BE2C (cell line): ENCODE measurements at regions not wholly inside any gene's neighbourhood (a gene's known extent, or its start where the extent isn't known, plus 50 kb on each side); places are given as distances from the start of the nearest gene placed in this dataset.

Experiments used
- DNase-seq: peaks from one replicate; pipeline ENCODE4 v3.0.0-alpha.2; 2020
- H3K27me3 ChIP-seq: fragments of 250-450 bp; sonication (Bioruptor Pico); 2 replicates; pipeline ENCODE4 v1.5.1; 2020; ENCODE audit warnings: mild to moderate bottlenecking
- H3K36me3 ChIP-seq: fragments of 250-450 bp; sonication (Bioruptor Pico); 2 replicates; pipeline ENCODE4 v1.5.1; 2020; ENCODE audit warnings: mild to moderate bottlenecking
- H3K4me1 ChIP-seq: fragments of 250-450 bp; sonication (Bioruptor Pico); 2 replicates; pipeline ENCODE4 v1.5.1; 2020
- H3K4me3 ChIP-seq: 2 replicates; pipeline ENCODE4 v1.5.1; 2011; ENCODE audit warnings: low read depth, low read length
- H3K9me3 ChIP-seq: fragments of 250-450 bp; sonication (Bioruptor Pico); 2 replicates; pipeline ENCODE4 v1.5.1; 2020
- CTCF ChIP-seq: IDR thresholded peaks from 2 replicates; pipeline ENCODE4 v1.5.1; 2012; ENCODE audit warnings: mild to moderate bottlenecking, low read depth, low read length

DNA sequence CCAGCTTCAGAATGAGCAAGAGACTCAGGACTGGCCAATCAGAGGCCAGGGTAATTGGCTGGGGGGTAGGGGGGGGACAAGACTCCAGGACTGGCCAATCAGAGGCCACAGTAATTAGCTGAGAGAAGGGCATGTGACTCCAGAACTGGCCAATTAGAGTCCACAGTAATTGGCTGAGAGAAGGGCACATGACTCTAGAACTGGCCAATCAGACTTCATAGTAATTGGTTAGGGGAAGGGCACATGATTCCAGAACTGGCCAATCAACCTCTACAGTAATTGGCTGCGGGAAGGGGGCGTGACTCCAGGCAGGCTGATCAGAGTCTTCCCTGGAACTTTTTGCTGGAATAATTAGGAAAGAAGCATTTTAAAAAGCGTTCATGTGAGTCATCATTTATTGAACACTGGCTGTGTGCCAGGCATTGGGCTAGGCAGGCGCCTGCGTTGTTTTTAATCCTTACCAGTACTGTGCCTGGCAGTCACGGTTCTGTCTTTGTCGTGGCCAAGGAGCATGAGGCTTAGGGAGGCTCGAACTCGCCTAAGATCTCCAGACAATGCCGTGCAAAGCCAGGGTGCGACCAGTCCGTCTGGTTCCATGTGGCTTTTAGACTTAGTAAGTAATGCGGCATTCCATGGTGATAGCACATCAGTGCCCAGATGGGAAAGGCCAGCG is 508.1 kb downstream of the TBC1D22A start:
- Histone ChIP-seq H3K27me3 (no peaks in the 10 kb centered on the region), H3K9me3 (no peaks in the 10 kb centered on the region), H3K36me3 (no peaks in the 10 kb centered on the region), H3K4me1 (no peaks in the 10 kb centered on the region), H3K4me3 (no peak overlapping the region)
- no peak for TF ChIP-seq CTCF
- no peak for DNase-seq

- TF ChIP-seq CTCF = no peak
- Histone ChIP-seq H3K4me3 (no peak overlapping the region), H3K4me1 (no peaks in the 10 kb centered on the region), H3K9me3 (no peaks in the 10 kb centered on the region), H3K27me3 (no peaks in the 10 kb centered on the region), H3K36me3 (no peaks in the 10 kb centered on the region)
- DNase-seq = no peak
These were observed 507.2 kb downstream of the TBC1D22A start for GRCh38 chr22:47269516-47270088.

- no peaks in the 10 kb centered on the region for H3K4me1 ChIP-seq
- no peak overlapping the region for H3K4me3 ChIP-seq
- DNase-seq = no peak
- no peaks in the 10 kb centered on the region for H3K9me3 ChIP-seq
- H3K36me3 ChIP-seq = no peaks in the 10 kb centered on the region
- no peak for TF ChIP-seq CTCF
- H3K27me3 ChIP-seq = no peaks in the 10 kb centered on the region
These were observed 505.2 kb downstream of the TBC1D22A start for GRCh38 chr22:47267513-47268282.

DNA sequence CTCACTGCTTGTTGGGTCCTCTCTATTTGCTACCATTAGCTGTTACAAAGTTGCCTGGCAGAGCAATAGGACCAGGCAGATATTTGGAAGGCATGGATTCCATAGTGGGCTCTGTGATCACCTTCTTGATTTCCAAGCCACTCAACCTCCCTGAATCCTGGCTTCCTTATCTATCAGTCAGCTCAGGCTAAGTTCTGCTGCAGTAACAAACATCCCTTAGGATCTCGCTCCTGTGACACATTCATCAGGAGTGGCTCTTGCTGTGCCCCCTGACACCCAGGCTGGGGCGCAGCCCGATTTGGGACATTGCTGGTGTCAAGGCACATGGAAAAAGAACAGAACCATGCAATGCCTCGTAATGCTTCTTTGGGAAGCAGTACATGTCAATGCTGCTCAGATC is 503.9 kb downstream of the TBC1D22A start:
- no peaks in the 10 kb centered on the region for H3K9me3 ChIP-seq
- no peaks in the 10 kb centered on the region for H3K27me3 ChIP-seq
- H3K36me3 ChIP-seq = no peaks in the 10 kb centered on the region
- no peak overlapping the region for H3K4me3 ChIP-seq
- TF ChIP-seq CTCF = no peak
- no peak for DNase-seq
- H3K4me1 ChIP-seq = no peaks in the 10 kb centered on the region

DNA sequence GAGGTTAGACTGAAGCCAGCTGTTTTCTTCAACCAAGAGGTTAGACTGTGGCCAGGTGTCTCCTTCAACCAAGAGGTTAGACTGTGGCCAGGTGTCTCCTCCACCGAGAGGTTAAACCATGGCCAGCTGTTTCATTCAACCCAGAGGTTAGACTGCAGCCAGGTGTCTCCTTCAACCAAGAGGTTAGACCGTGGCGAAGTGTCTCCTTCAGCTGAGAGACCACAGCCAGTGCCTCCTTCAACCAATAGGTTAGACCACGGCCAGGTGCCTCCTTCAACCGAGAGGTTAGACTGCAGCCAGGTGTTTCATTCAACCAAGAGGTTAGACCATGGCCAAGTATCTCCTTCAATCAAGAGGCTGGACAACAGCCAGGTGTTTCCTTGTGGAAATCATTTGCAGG is 498.1 kb downstream of the TBC1D22A start:
- no peaks in the 10 kb centered on the region for H3K36me3 ChIP-seq
- H3K4me1 ChIP-seq = no peaks in the 10 kb centered on the region
- H3K4me3 ChIP-seq = no peak overlapping the region
- TF ChIP-seq CTCF = no peak
- no peaks in the 10 kb centered on the region for H3K27me3 ChIP-seq
- no peaks in the 10 kb centered on the region for H3K9me3 ChIP-seq
- DNase-seq = no peak

DNA sequence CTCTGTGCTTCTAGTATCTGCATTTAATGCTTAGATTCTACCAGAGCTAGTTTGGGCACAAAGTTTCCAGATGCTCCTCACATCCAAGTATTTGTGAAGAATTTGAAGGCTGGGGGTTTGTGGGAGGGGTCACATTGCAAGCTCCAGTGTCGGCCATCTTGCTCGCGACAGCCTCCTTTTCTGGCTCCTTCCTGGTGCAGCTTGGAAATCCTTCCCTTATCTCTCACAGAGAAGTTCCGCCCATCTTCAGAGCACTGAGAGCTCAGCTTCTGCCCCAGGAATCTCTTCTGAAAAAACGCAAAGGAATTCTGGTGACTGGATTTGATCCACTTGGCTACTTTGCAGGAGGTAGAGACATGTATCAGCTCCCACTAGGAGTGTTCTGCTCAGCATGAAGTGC is 497.5 kb downstream of the TBC1D22A start:
- H3K4me3 ChIP-seq = no peak overlapping the region
- no peak for DNase-seq
- H3K4me1 ChIP-seq = no peaks in the 10 kb centered on the region
- H3K27me3 ChIP-seq = no peaks in the 10 kb centered on the region
- no peaks in the 10 kb centered on the region for H3K9me3 ChIP-seq
- TF ChIP-seq CTCF = no peak
- no peaks in the 10 kb centered on the region for H3K36me3 ChIP-seq
